ENCODE measurements at regions not wholly inside any gene's neighbourhood (a gene's known extent, or its start where the extent isn't known, plus 50 kb on each side); places are given as distances from the start of the nearest gene placed in this dataset.

DNA sequence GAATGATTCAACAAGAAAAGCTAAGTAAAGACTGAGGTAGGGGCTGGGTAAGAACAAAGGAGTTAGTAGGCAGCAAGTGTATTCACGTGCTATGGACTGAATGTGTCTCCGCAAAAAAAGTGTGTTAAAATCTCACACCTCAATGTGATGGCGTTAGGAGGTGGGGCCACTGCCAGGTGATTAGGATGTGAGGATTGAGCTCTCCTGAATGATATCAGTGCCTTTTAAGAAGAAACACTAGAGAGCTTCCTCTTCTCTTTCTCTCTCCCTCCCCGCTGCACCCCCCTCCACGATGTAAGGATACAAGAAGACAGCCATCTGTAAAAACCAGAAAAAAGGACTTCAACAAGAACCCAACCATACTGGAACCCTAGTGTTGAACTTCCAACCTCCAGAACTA is 396.1 kb upstream of the PLXNA2 start:
- no peak for DNase-seq (ENCODE audit: low read depth)

DNA sequence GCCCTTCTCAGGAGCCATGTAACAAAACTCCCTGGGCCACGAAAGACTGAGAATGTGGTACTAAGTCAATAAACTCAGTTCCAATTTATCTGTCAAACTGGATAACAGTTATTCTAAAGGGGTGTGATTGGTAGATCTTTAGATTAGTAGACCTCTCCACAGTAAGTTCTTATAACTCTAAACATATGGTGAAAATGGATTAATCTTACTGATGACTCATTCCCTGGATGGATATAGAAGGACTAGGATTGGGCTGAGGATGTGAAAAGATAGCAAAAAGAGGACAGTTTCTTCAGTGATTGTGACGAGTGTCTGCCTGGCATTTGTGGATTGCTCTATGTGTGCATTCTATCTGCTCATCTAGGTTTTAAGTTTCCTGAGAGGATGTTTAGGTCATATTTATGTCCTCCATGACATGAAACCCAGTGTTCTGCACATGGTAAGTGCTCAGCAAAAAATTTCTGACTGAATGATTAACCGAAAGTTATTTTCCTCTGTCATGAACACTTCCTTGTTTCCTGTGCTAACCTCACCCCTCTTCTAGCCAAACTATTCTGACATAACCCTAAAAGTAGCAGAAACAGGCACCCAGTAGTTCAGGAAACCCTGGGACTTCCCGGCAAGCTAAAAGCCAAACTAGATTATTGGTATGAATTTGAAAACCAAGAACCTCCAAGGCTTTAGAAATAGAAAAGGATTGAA is 397.5 kb upstream of the PLXNA2 start:
- no peak for DNase-seq (ENCODE audit: low read depth)

DNA sequence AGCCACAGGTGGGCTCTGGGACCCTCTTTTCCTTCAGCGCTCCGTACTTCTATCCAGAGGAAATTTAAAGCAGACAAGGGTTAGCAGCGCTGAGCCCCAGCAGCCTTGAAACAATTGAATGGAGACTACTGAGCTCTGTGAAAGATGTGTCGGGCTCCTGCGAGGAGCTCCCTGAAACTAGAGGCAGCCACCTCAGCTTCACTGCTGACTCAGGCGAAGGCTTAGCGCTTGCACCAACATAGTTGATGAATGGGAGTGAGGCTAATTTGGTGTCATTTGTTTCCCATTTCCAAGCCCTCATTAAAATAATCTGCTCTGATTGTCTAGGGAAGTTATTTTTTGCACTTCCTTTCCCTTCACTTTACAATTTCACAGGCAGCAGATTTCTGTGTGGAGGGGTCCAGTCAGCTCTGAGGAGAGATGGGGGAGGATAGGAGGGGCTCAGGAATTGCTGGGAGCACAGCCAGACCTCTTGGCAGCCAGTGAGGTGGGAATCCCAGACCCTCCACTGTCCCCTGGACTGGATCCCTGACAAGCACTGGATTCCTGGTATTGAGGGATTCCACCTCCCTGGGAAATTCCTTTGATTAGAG is 398.9 kb upstream of the PLXNA2 start:
- no peak for DNase-seq (ENCODE audit: low read depth)

DNA sequence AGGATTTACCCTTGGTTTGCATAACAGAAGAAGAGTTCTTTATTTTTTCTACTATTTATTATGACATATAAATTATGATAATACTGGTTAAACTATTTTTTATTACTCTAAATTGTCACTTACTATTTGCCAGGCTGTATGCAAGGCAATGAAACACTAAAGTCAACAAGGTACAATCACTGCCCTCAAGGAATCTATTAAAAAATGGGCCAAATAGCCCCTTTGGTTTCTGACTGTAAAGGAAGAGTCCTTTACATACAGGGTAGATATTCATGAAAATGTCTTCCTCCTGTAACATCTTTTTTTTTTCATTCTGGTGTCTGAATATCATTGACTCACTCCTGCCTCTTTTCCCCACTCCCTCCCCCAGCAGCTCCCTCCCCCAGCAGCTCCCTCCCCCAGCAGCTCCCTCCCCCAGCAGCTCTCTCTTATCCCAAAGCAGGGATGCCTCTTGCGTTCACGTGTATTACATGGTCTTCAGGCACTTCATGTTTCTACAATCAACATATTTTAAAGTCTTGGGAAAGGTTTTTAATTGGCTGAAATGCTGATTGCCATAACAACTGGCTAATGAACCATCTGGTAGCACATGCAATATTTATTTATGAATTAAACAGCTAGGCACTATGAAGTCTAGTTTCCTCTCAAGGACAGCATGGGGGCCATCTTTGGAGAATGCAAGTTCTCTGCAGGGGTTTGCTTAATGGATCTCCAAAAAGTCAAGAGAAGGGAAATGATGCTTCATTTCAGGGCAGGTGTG is 400.4 kb upstream of the PLXNA2 start:
- DNase-seq (ENCODE audit: low read depth) = no peak

DNA sequence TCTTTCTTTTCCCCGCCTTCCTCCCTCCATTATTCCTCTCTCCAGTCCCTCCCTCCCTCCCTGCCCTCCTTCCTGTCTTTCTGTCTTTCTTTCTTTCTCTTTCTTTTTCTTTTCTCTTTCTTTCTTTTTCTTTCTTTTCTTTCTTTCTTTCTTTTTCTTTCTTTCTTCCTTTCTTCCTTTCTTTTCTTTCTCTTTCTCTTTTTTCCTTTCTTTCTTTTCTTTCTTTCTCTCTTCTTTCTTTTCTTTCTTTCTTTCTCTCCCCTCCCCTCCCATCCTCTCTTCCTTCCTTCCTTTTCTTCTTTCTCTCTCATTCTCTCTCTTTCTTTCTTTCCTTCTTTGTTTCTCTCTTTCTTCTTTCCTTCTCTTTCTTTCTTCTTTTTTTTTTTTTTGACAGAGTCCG is 402.2 kb upstream of the PLXNA2 start:
- DNase-seq (ENCODE audit: low read depth) = no peak

DNA sequence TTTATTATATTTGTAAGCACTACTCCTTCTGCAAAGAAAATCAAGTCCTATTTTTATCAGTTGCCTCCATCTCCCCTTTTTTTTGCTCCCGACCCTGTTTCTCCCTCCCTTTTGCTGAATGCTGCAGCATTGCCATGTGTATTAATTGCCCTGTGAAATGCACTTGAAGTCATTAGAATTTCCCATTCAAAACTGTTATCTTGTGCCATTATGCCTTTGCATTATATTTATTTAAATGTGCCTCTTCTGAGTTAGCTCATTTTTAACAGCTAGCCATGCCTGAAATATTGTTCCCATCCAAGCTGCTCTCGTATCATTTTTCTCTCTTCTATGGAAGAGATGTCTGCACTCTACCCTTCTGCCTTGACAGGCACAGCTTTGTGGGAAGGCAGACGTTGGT is 404.0 kb upstream of the PLXNA2 start:
- DNase-seq (ENCODE audit: low read depth) = no peak

DNA sequence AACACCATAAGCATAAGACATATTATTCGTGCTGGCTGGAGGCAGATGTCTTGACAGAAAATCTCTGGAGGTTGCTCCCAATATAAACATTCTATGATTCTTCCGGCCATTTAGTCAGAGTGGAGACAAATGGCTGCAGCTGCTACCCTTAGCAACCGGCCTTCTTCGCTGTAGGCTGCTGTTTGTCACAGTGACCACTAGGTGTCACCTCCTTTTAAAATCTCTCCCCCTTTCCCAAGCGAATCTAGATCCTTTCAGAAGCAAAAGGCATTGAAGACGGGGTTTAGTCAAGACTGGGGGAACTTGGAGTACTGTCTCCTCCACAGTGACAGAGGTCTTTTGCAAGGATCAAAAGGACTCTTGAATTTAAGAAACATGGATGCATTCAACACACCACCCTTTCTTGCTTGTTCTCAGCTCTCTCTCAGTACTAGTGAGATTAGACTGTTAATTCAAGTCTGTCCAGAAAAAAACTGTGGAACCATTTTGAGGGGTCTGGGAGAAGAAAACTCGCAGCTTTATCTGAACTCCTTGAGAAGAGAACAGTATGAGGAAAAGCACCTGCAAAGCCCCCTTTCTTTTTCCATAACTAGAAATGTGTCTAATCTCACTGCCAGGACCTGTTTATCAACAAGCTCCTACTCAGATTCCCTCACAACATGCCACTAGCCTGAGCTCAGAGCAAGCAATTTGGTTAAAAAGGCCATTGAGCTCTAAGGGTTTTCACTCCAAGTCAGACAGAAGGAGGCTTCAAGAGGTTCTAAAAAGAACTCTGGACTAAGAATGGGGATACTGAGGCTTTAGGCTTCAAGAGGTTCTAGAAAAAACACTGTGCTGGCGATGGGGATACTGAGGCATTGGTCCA is 408.3 kb upstream of the PLXNA2 start:
- no peak for DNase-seq (ENCODE audit: low read depth)

DNA sequence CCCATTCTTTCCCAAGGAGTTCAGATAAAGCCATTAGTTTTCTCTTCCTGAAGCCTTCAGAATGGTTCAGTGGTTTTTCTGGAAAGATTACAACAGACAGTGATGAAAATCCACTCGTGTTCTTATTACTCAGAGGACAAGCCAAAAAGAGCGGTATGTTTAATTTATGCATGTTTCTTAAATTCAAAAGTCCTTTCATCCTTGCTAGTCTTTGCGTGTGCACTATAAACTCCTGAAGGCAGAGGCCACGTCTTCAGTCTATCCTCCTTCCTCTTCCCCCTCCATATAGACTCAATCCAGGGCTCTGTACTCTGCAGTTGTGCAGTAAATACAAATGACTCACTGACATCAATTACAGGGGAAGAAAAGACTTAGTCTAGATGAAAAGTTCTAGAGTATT is 409.2 kb upstream of the PLXNA2 start:
- DNase-seq (ENCODE audit: low read depth) = no peak

DNA sequence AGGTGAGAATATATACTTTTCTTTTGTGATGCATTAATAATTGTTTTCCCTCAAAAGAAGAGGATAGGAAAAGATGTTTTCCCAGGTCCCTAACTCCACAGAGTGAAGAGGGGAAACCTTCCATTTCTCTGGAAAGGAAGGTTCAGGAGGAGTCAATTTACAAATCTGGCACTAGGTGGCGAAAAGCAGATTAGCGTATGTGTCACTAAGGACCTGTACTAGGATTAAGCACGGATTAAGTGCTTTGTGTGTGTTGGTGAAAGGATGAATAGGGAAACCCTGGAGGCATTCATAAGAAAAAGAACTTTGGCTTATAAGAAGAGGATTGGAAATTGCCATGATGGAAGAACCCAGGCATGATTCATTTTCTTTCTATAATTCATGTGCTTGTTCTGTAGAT is 410.1 kb upstream of the PLXNA2 start:
- DNase-seq (ENCODE audit: low read depth) = no peak

DNA sequence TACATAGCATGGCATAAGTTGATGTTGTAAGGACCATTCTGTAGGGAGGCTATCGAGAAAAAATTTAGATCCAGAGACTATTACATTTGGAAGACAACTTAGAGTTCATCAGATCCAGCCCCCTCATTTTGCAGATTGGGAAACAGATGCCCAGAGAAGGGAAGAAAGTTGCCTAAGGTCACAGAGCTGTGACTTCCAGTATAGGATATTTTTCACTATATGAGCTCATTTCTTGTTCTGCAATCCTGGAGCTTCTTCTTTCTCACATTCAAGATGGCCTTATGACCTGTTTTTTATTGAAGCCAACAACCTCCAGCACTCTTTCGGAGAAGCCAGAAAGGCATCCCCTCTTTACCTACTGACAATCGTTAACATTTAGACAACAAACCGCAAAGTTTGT is 421.8 kb upstream of the PLXNA2 start:
- no peak for DNase-seq (ENCODE audit: low read depth)

DNA sequence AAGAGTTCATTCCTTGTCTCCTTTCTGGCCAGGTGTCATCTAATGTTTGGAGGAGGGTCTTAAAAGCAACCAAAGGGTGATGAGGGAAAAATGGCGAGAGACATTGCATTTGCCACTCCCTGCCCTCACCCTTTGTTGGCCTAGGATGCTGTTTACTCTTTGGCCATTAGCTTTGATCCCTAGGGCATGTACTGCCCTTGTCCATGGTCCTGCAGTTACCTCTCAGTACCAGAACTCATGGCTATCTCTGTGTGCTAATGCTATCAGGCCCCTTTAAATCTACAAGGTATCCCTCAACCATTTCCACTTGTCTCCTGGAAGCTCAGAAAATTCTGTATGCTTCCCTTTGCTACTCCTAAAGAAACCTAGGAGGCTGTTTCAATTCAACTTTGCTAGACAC is 424.8 kb upstream of the PLXNA2 start:
- no peak for DNase-seq (ENCODE audit: low read depth)

DNA sequence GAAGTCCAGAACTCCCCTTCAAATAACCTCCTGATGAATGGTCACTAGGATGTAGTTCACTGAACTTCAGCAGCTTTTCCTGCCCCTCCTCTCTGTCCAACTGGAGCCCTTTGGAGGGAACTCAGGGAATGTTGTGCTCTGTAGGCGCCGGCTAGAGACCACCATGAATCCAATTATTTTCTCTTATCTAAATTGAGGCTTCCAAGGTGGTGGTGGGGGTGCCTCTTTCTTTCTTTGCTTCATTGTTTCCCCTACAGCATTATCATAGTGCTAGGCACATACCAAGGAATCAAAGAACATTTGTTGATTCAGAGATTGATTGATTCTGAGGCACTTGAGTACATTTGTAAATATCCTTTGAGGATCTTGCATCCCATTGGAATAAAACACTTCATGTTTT is 426.6 kb upstream of the PLXNA2 start:
- DNase-seq (ENCODE audit: low read depth) = no peak

DNA sequence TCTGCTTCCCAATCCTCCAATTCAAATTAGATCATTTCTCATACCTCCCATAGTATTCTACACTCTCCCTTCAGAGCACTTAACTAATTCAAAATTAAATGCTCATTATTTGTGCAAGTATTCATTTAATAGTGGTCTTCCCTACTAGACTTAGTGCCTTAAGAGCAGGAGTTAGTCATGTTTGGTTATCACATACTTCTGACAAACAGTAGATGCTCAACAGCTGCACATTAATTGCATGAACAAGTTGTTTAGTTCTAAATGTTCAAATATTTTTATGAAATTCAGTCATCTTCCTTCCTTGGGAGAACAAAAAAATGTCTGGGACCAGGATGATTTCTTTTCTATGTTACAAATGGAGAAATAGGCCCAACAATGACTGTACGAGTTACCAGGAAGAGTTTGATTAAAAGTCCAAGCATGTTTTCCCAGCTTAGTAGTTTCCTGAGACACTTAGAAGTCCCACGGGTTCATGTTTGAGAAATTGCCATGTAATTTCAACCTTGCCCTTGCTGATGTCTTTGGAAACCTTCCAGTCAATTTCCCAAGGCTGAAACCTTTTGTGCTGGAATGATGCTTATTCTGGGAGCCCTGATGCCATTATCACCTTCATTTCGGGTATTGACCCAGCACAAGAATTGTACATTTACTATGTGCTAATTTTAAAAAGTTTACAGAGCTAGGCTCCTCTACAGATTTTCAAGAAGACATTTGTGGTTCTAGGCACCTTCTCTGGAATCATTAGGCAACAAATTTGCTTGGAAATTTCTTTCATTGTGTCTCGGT is 437.9 kb upstream of the PLXNA2 start:
- no peak for DNase-seq (ENCODE audit: low read depth)

DNA sequence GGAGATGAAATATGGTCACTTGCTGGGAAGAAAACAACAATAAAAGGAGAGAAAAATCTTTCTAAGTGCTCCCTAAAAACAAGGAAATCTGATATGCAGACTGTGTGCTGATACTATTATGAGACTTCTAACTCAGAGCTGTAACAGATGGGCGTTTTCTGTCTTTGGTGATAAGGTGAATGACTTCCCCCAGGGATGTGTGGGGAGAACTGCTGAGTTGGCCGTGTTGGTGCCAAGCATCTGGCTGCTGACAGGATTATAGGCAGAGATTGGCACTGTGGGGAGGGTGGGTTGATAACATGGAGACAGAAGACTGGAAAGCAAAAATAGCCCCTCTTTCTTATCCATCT is 438.5 kb upstream of the PLXNA2 start:
- DNase-seq (ENCODE audit: low read depth) = no peak

DNA sequence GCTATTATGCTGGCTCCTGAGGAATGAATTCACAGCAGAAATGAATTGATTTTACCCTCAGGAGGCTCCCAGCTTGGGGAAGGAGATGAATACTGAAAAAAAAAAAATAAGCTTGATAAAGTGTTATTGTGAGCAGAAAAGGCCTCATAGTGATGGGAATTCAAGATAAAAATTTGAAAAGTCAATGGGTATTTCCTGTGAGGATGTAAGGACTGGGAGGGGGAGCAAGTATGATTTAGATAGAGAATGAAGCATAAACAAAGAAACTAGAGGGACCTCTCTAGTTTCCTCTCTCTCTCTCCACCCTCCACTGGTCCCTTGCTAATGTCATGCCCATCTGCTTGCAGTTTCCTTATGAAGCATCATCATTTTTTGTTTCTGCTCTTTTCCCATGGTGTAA is 439.0 kb upstream of the PLXNA2 start:
- no peak for DNase-seq (ENCODE audit: low read depth)

DNA sequence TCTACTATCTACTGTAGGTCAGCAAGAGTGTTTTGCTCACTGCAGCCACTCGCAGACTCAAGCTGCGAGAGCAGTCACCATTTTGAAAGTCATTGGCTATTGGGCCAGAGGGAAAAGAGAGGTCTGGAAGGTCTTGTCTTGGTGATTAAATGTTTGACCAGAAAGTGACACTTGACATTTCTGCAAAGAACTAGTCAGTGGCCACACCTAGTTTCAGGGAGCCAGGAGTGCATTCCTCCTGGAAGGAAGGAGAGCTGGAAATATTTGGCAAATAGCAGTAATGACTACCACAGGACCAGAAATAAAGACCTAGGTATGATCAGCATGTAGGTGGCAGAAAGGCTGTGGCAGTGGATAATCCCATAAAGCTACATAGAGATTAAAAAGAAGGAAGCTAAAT is 440.0 kb upstream of the PLXNA2 start:
- no peak for DNase-seq (ENCODE audit: low read depth)

DNA sequence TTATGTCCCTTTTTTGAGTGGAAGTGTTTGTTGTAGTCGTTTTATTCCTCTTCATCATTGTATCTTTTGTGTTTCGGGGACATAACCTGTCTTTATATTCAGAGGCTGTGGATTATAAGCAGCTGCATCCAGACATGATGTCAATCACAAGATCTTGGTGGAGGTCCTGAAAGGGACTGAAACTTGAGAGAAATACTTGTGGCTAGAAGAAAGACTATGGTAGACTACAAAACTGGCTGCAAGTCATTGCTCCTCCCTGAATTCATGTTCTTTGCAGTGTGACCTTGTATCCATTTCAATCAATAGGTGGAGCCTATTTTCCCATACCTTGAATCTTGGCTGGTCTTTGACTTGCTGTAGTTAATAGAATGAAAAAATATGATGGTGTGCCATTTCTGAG is 442.4 kb upstream of the PLXNA2 start:
- DNase-seq (ENCODE audit: low read depth) = no peak

DNA sequence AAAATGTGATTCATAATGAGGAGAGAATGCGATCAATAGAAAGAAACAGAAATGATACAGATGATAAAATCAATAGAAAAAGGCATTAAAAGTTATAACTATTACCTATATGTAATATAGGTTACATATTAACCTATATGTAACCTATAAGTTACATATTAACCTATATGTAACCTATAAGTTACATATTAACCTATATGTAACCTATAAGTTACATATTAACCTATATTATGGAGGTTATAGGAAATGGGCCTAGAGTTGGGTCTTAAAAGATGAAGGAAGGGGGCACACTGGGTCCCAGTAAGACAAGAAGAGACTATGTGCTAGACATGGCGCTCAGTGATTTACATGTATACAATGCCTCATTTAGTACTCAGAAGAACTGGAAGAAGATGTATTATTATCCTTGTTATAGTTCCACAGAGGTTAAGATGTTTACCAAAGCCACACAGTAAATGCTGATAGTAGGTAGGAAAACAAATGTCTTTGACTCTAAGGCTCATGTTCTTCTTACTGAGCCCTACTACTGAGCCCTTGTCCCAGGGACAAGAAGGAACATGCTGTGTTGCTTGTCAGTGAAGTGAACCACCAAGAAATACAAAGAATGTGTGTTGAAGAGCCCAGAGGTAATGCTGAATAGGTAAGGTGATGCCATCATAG is 444.6 kb upstream of the PLXNA2 start:
- no peak for DNase-seq (ENCODE audit: low read depth)

DNA sequence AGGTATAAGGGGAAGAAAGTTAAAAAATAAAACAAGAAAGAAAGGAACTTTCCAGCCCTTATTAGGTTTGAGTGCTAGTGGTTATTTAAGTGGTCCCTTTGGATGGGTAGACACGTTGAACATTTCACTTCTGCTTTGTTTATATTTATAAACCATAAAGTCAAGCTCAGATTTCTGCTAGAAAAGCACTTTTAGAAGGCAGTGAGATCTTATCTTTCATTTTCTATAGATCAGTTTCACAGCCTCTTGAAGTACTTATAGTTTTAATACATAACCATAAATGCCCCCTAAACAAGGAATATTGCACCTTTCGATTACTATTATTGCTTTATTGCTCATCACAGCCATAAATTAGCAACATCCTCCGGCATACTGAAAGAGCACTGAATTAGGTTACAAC is 446.8 kb upstream of the PLXNA2 start:
- DNase-seq (ENCODE audit: low read depth) = no peak

DNA sequence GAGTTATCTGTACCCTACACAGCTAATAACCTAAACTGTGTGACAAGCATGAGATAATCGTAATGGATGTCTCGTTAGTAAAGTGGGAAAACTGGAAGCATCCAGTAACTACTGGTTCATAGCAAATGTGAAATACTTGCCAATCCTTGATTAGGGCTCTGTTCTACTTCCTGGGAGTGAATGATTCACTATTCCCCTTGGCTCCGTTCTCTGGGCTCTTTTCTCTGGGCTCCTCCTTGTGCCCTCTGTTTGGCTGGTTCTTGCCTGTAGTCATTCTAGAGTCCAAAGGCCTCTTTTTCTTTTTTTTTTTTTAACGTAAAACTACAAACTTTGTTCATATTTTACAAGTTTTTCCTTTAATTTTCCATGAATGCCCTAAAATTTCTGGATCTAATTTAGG is 465.8 kb upstream of the PLXNA2 start:
- no peak for DNase-seq (ENCODE audit: low read depth)

DNA sequence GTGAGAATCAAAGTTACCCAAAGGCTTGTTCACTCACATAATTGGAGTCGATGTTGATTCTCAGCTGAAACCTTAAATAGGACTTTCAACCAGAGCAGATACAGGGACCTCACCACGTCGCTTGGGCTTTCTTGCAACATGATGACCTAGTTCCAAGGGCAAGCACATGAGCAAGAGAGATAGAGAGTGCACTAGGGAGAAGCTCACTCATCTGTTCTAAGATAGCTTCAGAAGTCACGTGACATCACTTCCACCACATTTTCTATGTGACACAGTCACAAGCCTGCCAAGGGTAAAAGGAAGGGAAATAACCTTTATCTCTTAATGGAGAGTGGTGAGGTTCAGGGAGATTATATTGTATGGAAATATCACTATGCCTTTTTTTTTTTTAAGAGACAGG is 470.1 kb upstream of the PLXNA2 start:
- no peak for DNase-seq (ENCODE audit: low read depth)
